WERI-Rb-1 (cell line): ENCODE measurements at regions not wholly inside any gene's neighbourhood (a gene's known extent, or its start where the extent isn't known, plus 50 kb on each side); places are given as distances from the start of the nearest gene placed in this dataset.

Experiments used
- DNase-seq: peaks from one replicate; pipeline ENCODE4 v3.0.0-alpha.2; 2020
- H3K27ac ChIP-seq: fragments of 250-450 bp; sonication (Bioruptor Pico); 2 replicates; pipeline ENCODE4 v1.5.1; 2020; ENCODE audit warnings: mild to moderate bottlenecking, moderate library complexity
- H3K27me3 ChIP-seq: fragments of 250-450 bp; sonication (Bioruptor Pico); 2 replicates; pipeline ENCODE4 v1.5.1; 2021; ENCODE audit warnings: mild to moderate bottlenecking, low read depth, moderate library complexity; ENCODE audit not compliant: insufficient read depth, severe bottlenecking
- H3K36me3 ChIP-seq: fragments of 250-450 bp; sonication (Bioruptor Pico); 2 replicates; pipeline ENCODE4 v1.5.1; 2020; ENCODE audit warnings: mild to moderate bottlenecking, moderate library complexity
- H3K4me3 ChIP-seq: 2 replicates; pipeline ENCODE4 v1.5.1; 2011; ENCODE audit warnings: low read depth, mild to moderate bottlenecking, control low read depth, low read length
- H3K9me3 ChIP-seq: fragments of 250-450 bp; sonication (Bioruptor Pico); 2 replicates; pipeline ENCODE4 v1.5.1; 2021; ENCODE audit warnings: mild to moderate bottlenecking, moderate library complexity; ENCODE audit not compliant: severe bottlenecking
- CTCF ChIP-seq: IDR thresholded peaks from 2 replicates; pipeline ENCODE4 v1.5.1; 2011; ENCODE audit warnings: low read depth, mild to moderate bottlenecking, control low read depth, inconsistent platforms, low read length

- Histone ChIP-seq H3K36me3 (no peaks in the 10 kb centered on the region), H3K27me3 (no peaks in the 10 kb centered on the region), H3K4me3 (no peak overlapping the region), H3K9me3 (peaks cover under 1% of the 10 kb centered on the region), H3K27ac (no peak overlapping the region)
- TF ChIP-seq CTCF, result no peak
- no peak for DNase-seq
Observed at GRCh38 chr14:56512521-56512920, 67.1 kb upstream of the TMEM260 start.

GRCh38 chr14:56514663-56515371 is 64.8 kb upstream of the TMEM260 start:
- no peaks in the 10 kb centered on the region for H3K9me3 ChIP-seq
- no peak overlapping the region for H3K27ac ChIP-seq
- no peaks in the 10 kb centered on the region for H3K36me3 ChIP-seq
- no peak for DNase-seq
- no peak overlapping the region for H3K4me3 ChIP-seq
- no peak for TF ChIP-seq CTCF
- no peaks in the 10 kb centered on the region for H3K27me3 ChIP-seq

- no peak for DNase-seq
- no peak overlapping the region for H3K4me3 ChIP-seq
- H3K36me3 ChIP-seq, result no peaks in the 10 kb centered on the region
- no peak for TF ChIP-seq CTCF
- H3K27me3 ChIP-seq, result no peaks in the 10 kb centered on the region
- no peak overlapping the region for H3K27ac ChIP-seq
- no peaks in the 10 kb centered on the region for H3K9me3 ChIP-seq
Observed at GRCh38 chr14:56515739-56516138, 63.9 kb upstream of the TMEM260 start.

GRCh38 chr14:56522403-56522802 is 57.2 kb upstream of the TMEM260 start:
- Histone ChIP-seq H3K9me3 (no peaks in the 10 kb centered on the region), H3K36me3 (no peaks in the 10 kb centered on the region), H3K27ac (no peak overlapping the region), H3K4me3 (no peak overlapping the region), H3K27me3 (no peaks in the 10 kb centered on the region)
- TF ChIP-seq CTCF, result no peak
- DNase-seq, result no peak

- TF ChIP-seq CTCF, result no peak
- H3K36me3 ChIP-seq, result no peaks in the 10 kb centered on the region
- H3K9me3 ChIP-seq, result no peaks in the 10 kb centered on the region
- H3K27ac ChIP-seq, result no peak overlapping the region
- no peak for DNase-seq
- no peak overlapping the region for H3K4me3 ChIP-seq
- H3K27me3 ChIP-seq, result no peaks in the 10 kb centered on the region
Observed at GRCh38 chr14:56524971-56525677, 54.5 kb upstream of the TMEM260 start.
